GM19351 (cell line): ENCODE measurements at regions not wholly inside any gene's neighbourhood (a gene's known extent, or its start where the extent isn't known, plus 50 kb on each side); places are given as distances from the start of the nearest gene placed in this dataset.
"Not testable (repeated sequence)": the region's sequence is repeated elsewhere in the genome, so short reads cannot be mapped to it uniquely, and the experiment has no call there.

Experiments used
- ATAC-seq: cut with Tn5 transposase; IDR thresholded peaks from one replicate; pipeline ENCODE4 v1.9.1; 2021; ENCODE audit warnings: mild to moderate bottlenecking, moderate library complexity; ENCODE audit not compliant: unreplicated experiment

GRCh38 chr2:142758973-142759372, 118.5 kb upstream of the KYNU start:
- ATAC-seq = no peak

- no peak for ATAC-seq
Measured at GRCh38 chr2:142757111-142757510, 120.4 kb upstream of the KYNU start.

GRCh38 chr2:142756430-142756829, 121.0 kb upstream of the KYNU start:
- no peak for ATAC-seq

- ATAC-seq = no peak
Measured at GRCh38 chr2:142755191-142755590, 122.3 kb upstream of the KYNU start.

- no peak for ATAC-seq
Measured at GRCh38 chr2:142754182-142754581, 123.3 kb upstream of the KYNU start.

GRCh38 chr2:142750858-142751257, 126.6 kb upstream of the KYNU start:
- ATAC-seq = no peak

- ATAC-seq = no peak
Measured at GRCh38 chr2:142748559-142749099, 128.8 kb upstream of the KYNU start.

- no peak for ATAC-seq
Measured at GRCh38 chr2:142745691-142746090, 131.8 kb upstream of the KYNU start.

- ATAC-seq = peak; percentile 20
Measured at GRCh38 chr2:142742371-142743214, 134.9 kb upstream of the KYNU start.

- peak; percentile 85 for ATAC-seq
Measured at GRCh38 chr2:142741764-142742269, 135.6 kb upstream of the KYNU start.

GRCh38 chr2:142734770-142735169, 142.7 kb upstream of the KYNU start:
- ATAC-seq = no peak

- no peak for ATAC-seq
Measured at GRCh38 chr2:142734231-142734630, 143.2 kb upstream of the KYNU start.

GRCh38 chr2:142729814-142730213, 147.7 kb upstream of the KYNU start:
- not testable (repeated sequence) for ATAC-seq

GRCh38 chr2:142727821-142728478, 149.5 kb upstream of the KYNU start:
- ATAC-seq = not testable (repeated sequence)

GRCh38 chr2:142725386-142725785, 152.1 kb upstream of the KYNU start:
- ATAC-seq = no peak

- peak; percentile 55 for ATAC-seq
Measured at GRCh38 chr2:142724713-142725349, 152.6 kb upstream of the KYNU start.

- peak; percentile 50 for ATAC-seq
Measured at GRCh38 chr2:142724186-142724585, 153.3 kb upstream of the KYNU start.

GRCh38 chr2:142723236-142723635, 154.2 kb upstream of the KYNU start:
- peak; percentile 38 for ATAC-seq

- no peak for ATAC-seq
Measured at GRCh38 chr2:142722569-142722968, 154.9 kb upstream of the KYNU start.

- no peak for ATAC-seq
Measured at GRCh38 chr2:142722086-142722485, 155.4 kb upstream of the KYNU start.

- no peak for ATAC-seq
Measured at GRCh38 chr2:142721015-142721414, 156.4 kb upstream of the KYNU start.
